K562 (cell line): ENCODE measurements at regions not wholly inside any gene's neighbourhood (a gene's known extent, or its start where the extent isn't known, plus 50 kb on each side); places are given as distances from the start of the nearest gene placed in this dataset.

ENCODE experiments used
- HSF4 ChIP-seq: fragments of 250-450 bp; sonication (Bioruptor Pico); IDR thresholded peaks from 2 replicates; pipeline ENCODE4 v2.1.2; 2022; ENCODE audit warnings: mild to moderate bottlenecking, moderate library complexity, borderline replicate concordance
- SAFB2 ChIP-seq: fragments of 200-400 bp; formaldehyde crosslinking; IDR thresholded peaks from 2 replicates; pipeline ENCODE4 v1.6.1; 2018; ENCODE audit warnings: borderline replicate concordance, low read length, low read depth, moderate library complexity; ENCODE audit not compliant: severe bottlenecking
- SMARCA4 ChIP-seq: fragments of 450-650 bp; IDR thresholded peaks from 2 replicates; pipeline ENCODE4 v1.6.1; 2016
- ZNF263 ChIP-seq: sonication (generic); formaldehyde crosslinking; IDR thresholded peaks from 2 replicates; pipeline ENCODE4 v1.8.0; 2022; ENCODE audit warnings: mild to moderate bottlenecking, missing genetic modification reagents, borderline replicate concordance
- TF ChIP-seq, protein P1 (sequence below): fragments of 200-600 bp; sonication (generic); IDR thresholded peaks from one replicate; pipeline ENCODE4 v1.6.1; 2012; ENCODE audit warnings: mild to moderate bottlenecking, low read depth, low read length, inconsistent platforms
- TF ChIP-seq, protein P2 (sequence below): fragments of 150-350 bp; conservative IDR thresholded peaks from 2 replicates; pipeline ENCODE4 v1.6.1; 2014; ENCODE audit warnings: low read length

DNA sequence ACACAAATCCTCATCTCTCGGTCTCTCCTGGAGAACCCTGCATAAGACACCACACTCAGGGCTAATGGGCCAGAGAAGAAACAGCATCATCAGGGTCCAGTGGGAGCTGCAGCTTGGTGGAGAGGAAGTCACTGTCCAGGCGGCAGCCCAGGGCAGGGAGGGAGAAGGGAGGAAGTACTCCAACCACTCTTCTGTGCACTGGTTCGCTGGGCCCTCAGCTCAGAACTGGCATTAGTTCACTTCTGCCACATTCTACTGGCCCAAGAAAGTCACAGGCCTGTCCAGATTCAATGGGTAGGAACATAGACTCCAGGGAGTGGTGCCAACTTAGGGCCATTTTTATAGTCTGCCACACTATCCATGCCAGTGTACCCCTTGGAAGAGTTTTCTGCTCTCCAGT, 169.0 kb downstream of the ABHD5 start (continued):
- TF ChIP-seq, protein P1, sequence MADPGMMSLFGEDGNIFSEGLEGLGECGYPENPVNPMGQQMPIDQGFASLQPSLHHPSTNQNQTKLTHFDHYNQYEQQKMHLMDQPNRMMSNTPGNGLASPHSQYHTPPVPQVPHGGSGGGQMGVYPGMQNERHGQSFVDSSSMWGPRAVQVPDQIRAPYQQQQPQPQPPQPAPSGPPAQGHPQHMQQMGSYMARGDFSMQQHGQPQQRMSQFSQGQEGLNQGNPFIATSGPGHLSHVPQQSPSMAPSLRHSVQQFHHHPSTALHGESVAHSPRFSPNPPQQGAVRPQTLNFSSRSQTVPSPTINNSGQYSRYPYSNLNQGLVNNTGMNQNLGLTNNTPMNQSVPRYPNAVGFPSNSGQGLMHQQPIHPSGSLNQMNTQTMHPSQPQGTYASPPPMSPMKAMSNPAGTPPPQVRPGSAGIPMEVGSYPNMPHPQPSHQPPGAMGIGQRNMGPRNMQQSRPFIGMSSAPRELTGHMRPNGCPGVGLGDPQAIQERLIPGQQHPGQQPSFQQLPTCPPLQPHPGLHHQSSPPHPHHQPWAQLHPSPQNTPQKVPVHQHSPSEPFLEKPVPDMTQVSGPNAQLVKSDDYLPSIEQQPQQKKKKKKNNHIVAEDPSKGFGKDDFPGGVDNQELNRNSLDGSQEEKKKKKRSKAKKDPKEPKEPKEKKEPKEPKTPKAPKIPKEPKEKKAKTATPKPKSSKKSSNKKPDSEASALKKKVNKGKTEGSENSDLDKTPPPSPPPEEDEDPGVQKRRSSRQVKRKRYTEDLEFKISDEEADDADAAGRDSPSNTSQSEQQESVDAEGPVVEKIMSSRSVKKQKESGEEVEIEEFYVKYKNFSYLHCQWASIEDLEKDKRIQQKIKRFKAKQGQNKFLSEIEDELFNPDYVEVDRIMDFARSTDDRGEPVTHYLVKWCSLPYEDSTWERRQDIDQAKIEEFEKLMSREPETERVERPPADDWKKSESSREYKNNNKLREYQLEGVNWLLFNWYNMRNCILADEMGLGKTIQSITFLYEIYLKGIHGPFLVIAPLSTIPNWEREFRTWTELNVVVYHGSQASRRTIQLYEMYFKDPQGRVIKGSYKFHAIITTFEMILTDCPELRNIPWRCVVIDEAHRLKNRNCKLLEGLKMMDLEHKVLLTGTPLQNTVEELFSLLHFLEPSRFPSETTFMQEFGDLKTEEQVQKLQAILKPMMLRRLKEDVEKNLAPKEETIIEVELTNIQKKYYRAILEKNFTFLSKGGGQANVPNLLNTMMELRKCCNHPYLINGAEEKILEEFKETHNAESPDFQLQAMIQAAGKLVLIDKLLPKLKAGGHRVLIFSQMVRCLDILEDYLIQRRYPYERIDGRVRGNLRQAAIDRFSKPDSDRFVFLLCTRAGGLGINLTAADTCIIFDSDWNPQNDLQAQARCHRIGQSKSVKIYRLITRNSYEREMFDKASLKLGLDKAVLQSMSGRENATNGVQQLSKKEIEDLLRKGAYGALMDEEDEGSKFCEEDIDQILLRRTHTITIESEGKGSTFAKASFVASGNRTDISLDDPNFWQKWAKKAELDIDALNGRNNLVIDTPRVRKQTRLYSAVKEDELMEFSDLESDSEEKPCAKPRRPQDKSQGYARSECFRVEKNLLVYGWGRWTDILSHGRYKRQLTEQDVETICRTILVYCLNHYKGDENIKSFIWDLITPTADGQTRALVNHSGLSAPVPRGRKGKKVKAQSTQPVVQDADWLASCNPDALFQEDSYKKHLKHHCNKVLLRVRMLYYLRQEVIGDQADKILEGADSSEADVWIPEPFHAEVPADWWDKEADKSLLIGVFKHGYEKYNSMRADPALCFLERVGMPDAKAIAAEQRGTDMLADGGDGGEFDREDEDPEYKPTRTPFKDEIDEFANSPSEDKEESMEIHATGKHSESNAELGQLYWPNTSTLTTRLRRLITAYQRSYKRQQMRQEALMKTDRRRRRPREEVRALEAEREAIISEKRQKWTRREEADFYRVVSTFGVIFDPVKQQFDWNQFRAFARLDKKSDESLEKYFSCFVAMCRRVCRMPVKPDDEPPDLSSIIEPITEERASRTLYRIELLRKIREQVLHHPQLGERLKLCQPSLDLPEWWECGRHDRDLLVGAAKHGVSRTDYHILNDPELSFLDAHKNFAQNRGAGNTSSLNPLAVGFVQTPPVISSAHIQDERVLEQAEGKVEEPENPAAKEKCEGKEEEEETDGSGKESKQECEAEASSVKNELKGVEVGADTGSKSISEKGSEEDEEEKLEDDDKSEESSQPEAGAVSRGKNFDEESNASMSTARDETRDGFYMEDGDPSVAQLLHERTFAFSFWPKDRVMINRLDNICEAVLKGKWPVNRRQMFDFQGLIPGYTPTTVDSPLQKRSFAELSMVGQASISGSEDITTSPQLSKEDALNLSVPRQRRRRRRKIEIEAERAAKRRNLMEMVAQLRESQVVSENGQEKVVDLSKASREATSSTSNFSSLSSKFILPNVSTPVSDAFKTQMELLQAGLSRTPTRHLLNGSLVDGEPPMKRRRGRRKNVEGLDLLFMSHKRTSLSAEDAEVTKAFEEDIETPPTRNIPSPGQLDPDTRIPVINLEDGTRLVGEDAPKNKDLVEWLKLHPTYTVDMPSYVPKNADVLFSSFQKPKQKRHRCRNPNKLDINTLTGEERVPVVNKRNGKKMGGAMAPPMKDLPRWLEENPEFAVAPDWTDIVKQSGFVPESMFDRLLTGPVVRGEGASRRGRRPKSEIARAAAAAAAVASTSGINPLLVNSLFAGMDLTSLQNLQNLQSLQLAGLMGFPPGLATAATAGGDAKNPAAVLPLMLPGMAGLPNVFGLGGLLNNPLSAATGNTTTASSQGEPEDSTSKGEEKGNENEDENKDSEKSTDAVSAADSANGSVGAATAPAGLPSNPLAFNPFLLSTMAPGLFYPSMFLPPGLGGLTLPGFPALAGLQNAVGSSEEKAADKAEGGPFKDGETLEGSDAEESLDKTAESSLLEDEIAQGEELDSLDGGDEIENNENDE, result no peak
- TF ChIP-seq SMARCA4 (no peak), ZNF263 (no peak), SAFB2 (no peak), HSF4 (CRISPR knock-in tag) (no peak)
- TF ChIP-seq, protein P2, sequence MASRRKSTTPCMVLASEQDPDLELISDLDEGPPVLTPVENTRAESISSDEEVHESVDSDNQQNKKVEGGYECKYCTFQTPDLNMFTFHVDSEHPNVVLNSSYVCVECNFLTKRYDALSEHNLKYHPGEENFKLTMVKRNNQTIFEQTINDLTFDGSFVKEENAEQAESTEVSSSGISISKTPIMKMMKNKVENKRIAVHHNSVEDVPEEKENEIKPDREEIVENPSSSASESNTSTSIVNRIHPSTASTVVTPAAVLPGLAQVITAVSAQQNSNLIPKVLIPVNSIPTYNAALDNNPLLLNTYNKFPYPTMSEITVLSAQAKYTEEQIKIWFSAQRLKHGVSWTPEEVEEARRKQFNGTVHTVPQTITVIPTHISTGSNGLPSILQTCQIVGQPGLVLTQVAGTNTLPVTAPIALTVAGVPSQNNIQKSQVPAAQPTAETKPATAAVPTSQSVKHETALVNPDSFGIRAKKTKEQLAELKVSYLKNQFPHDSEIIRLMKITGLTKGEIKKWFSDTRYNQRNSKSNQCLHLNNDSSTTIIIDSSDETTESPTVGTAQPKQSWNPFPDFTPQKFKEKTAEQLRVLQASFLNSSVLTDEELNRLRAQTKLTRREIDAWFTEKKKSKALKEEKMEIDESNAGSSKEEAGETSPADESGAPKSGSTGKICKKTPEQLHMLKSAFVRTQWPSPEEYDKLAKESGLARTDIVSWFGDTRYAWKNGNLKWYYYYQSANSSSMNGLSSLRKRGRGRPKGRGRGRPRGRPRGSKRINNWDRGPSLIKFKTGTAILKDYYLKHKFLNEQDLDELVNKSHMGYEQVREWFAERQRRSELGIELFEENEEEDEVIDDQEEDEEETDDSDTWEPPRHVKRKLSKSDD, result no peak
